Glomerular endothelial cell (primary cell): ENCODE measurements at regions not wholly inside any gene's neighbourhood (a gene's known extent, or its start where the extent isn't known, plus 50 kb on each side); places are given as distances from the start of the nearest gene placed in this dataset.
A peak's percentile ranks its signal among the peaks of the same experiment; 100 is the strongest.

Experiments used
- DNase-seq: peaks from one replicate; pipeline ENCODE4 v3.0.0-alpha.2; 2011; ENCODE audit warnings: low read depth, low spot score; ENCODE audit errors: extremely low read depth

GRCh38 chr9:78781681-78782080, 484.8 kb downstream of the PSAT1 start:
- DNase-seq: no peak

- no peak for DNase-seq
These were observed 485.3 kb downstream of the PSAT1 start for GRCh38 chr9:78782234-78782633.

GRCh38 chr9:78782858-78783257, 485.9 kb downstream of the PSAT1 start:
- no peak for DNase-seq

GRCh38 chr9:78783743-78784142, 486.8 kb downstream of the PSAT1 start:
- no peak for DNase-seq

- peak; percentile 37 for DNase-seq
These were observed 489.9 kb downstream of the PSAT1 start for GRCh38 chr9:78786794-78787193.

GRCh38 chr9:78788101-78788500, 491.2 kb downstream of the PSAT1 start:
- DNase-seq: no peak

GRCh38 chr9:78791779-78792178, 494.9 kb downstream of the PSAT1 start:
- no peak for DNase-seq

- no peak for DNase-seq
These were observed 495.8 kb downstream of the PSAT1 start for GRCh38 chr9:78792745-78793144.

GRCh38 chr9:78805771-78806170, 508.8 kb downstream of the PSAT1 start:
- DNase-seq: no peak

- no peak for DNase-seq
These were observed 509.7 kb downstream of the PSAT1 start for GRCh38 chr9:78806492-78807160.

GRCh38 chr9:78807286-78807685, 510.4 kb downstream of the PSAT1 start:
- DNase-seq: no peak

- no peak for DNase-seq
These were observed 511.1 kb downstream of the PSAT1 start for GRCh38 chr9:78808048-78808447.

GRCh38 chr9:78811622-78812276, 514.8 kb downstream of the PSAT1 start:
- no peak for DNase-seq

GRCh38 chr9:78812665-78813064, 515.7 kb downstream of the PSAT1 start:
- DNase-seq: no peak

GRCh38 chr9:78813602-78814180, 516.8 kb downstream of the PSAT1 start:
- no peak for DNase-seq

- DNase-seq: peak; percentile 27
These were observed 524.3 kb downstream of the PSAT1 start for GRCh38 chr9:78821126-78821822.

GRCh38 chr9:78826527-78826926, 529.6 kb downstream of the PSAT1 start:
- DNase-seq: no peak

GRCh38 chr9:78828521-78828920, 531.6 kb downstream of the PSAT1 start:
- DNase-seq: no peak

- DNase-seq: no peak
These were observed 533.4 kb downstream of the PSAT1 start for GRCh38 chr9:78830301-78830700.

- DNase-seq: no peak
These were observed 534.8 kb downstream of the PSAT1 start for GRCh38 chr9:78831726-78832125.

GRCh38 chr9:78835928-78836450, 539.1 kb downstream of the PSAT1 start:
- no peak for DNase-seq
